HG02798 (cell line): ENCODE measurements at regions not wholly inside any gene's neighbourhood (a gene's known extent, or its start where the extent isn't known, plus 50 kb on each side); places are given as distances from the start of the nearest gene placed in this dataset.

ENCODE experiments used
- ATAC-seq: cut with Tn5 transposase; IDR thresholded peaks from one replicate; pipeline ENCODE4 v1.9.1; 2021; ENCODE audit warnings: mild to moderate bottlenecking; ENCODE audit not compliant: unreplicated experiment, poor library complexity

DNA sequence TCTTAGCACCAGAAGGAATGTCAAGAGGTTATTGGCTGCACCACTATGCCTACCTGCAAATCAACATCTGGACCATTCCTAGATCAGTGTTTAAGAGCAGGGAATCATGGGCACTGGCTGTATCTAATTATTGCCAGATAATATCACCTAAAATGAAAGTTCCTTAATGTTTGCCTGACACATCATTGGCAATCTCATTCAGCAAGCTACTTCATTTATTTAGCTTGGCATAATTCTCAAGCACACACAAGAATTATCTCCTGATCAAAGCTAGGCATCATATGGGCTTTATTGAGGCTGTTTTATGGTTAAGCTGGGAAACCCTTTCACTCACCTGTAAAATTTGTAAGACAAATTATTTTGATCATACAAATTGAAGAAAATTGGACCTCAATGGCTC is 581.7 kb downstream of the INHBA start:
- ATAC-seq = no peak

GRCh38 chr7:41118486-41118885 is 584.4 kb downstream of the INHBA start:
- no peak for ATAC-seq

DNA sequence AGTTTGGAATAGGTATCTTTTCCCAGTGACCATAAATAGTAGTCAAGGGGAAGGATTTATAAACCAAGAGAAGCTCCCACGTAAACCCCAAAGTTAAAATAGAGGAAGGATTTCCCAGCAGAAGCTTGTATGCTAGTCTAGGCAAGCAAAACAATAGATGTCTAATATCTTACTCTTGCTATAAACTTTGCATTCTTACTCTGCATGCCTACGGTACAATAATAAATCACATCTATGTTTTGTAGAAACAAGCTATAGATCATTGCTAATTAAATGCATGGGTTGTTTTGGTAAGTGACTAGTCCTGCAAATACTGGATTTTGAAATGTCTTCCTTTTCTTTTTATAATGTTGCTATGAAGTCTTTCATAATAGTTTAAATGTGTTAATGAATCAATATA is 585.5 kb downstream of the INHBA start:
- ATAC-seq = no peak

DNA sequence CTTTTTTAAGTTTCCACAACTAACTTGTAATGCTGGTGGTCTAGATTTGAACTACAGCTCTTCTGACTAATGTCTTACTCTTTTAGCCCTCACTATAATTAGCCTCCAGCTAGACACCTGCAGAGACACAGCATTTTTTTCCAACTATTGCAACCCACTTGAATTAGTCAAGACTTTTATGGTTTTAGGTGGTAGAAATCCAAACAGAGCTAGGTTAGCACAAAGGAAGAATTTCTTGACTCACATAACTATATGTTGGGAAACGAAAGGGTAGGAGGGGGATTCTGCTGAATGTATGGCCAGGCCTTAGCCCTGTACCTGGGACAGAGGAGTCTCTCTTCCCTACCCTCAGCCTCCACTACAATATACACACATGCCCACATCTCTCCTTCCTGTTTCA is 586.1 kb downstream of the INHBA start:
- ATAC-seq = no peak

- ATAC-seq = no peak
Observed at GRCh38 chr7:41116337-41116736, 586.6 kb downstream of the INHBA start.

DNA sequence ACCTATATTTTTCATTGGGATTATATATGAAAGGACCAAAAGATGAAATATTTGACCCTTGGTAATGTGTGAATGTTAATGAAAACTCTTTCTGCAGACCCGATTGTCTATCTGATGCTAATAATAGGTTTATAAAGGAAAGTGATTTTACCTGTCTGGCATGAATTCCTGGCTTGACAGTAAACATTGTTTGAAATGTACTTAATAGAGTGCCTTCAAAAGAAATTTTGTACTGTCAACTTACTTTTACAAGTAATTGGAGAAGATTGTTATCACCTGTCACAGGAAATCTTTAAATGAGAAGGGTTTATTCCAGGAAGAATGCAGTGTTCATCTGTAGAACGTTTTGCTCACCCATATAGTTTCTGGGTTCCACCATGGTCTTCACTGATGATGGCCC is 588.2 kb downstream of the INHBA start:
- no peak for ATAC-seq

GRCh38 chr7:41114131-41114530 is 588.8 kb downstream of the INHBA start:
- no peak for ATAC-seq

DNA sequence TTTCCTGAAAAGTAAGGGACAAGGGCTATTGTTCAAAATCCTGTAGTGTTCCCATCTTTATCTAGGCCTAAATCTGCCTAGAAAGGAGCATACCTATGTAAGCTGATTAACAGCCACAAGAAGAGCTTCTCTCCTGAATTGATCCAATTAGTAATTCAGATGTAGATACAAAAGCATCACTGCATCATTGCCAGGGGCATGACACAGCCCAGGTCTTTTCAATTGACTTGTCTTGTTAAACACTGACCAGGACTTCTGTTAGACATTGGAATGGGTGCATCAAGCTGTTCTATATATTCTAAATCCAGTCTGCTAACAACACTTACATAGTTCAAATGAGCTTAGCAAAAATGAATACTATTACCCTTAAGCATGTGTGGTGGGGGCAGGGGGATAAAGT is 589.2 kb downstream of the INHBA start:
- no peak for ATAC-seq

GRCh38 chr7:41110186-41110585 is 592.7 kb downstream of the INHBA start:
- no peak for ATAC-seq

DNA sequence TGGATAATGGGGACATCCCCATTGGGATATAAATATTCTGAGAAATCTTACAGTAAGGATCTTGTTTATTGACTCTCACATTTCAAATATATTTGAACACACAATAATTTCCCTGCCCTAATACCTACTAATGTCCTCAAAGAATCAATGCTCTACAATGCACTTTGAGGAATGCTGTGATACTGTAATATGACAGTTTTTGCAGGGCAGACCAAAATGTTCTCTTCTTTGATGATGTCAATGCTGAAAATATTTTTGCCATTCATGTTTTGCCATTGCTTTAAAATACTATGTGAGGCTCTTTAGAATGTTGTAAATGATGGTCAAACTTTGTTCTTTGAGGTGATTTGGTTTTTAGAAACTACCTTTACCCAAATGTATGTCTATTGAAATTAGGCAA is 594.1 kb downstream of the INHBA start:
- ATAC-seq = no peak

- ATAC-seq = peak; percentile 12
Observed at GRCh38 chr7:41107938-41108448, 594.9 kb downstream of the INHBA start.

GRCh38 chr7:41107330-41107937 is 595.5 kb downstream of the INHBA start:
- peak; percentile 37 for ATAC-seq

GRCh38 chr7:41104631-41105030 is 598.3 kb downstream of the INHBA start:
- no peak for ATAC-seq

GRCh38 chr7:41103331-41103730 is 599.6 kb downstream of the INHBA start:
- peak; percentile 59 for ATAC-seq

DNA sequence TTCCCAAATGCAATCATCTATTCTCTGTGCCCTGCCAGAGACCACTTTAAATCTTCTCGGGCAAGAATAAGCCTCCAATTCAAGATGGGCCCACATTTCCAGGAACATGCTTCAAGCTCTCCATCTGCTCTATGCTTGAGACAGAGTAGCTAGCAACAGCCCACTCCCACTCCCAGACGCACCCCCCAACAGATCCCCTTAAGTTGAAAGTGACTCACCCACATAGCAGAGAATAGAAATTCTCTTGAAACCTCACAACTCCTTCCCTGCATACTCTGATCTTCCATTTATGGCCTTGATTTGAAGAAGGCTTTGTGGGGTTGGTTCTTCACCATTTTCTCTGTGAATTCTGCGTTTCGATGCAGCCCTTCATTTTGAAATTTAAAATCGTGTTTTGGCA is 604.0 kb downstream of the INHBA start:
- no peak for ATAC-seq

DNA sequence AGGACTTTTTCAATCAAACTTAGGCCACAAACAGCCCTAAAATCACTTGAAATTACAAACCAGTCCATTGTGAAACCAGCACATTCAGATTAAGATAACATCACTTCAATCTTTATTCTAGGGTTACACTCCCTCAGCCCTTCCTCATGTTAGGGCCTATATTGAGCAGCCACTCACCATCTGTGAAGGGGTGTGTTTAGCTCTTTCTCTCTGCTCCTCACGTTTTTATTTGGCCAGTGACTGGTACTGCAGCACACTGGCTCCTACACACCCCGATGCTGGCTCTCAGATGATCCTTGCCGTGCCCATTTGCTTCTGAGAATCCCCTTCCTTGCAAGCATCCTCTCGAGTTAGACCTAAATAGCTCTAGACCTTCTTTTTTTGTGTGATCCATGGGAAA is 604.5 kb downstream of the INHBA start:
- ATAC-seq = no peak

GRCh38 chr7:41097501-41097900 is 605.4 kb downstream of the INHBA start:
- no peak for ATAC-seq

GRCh38 chr7:41096917-41097316 is 606.0 kb downstream of the INHBA start:
- ATAC-seq = no peak

DNA sequence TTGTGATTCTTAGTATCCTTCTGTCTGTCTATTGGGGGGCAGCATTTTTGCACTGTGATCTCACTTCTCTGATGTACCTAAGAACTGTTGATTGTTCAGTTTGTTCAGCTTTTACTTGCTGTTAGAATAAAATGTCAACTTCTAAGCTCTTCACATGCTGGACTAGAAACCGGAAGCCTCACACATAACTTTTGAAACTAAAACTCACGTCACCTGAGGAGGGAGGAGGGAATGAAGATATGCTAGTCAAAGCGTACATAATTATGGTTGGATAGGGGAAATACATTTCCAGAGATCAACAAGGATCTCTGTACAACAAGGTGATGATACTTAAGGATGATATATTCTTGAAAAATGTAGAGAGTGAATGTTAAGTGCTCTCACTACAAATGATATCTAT is 609.7 kb downstream of the INHBA start:
- ATAC-seq = peak; percentile 57

- ATAC-seq = no peak
Observed at GRCh38 chr7:41085244-41085643, 617.6 kb downstream of the INHBA start.

GRCh38 chr7:41084381-41084780 is 618.5 kb downstream of the INHBA start:
- ATAC-seq = no peak

- ATAC-seq = no peak
Observed at GRCh38 chr7:41069635-41070034, 633.3 kb downstream of the INHBA start.

- no peak for ATAC-seq
Observed at GRCh38 chr7:41067576-41067975, 635.3 kb downstream of the INHBA start.
